ENCODE measurements at regions not wholly inside any gene's neighbourhood (a gene's known extent, or its start where the extent isn't known, plus 50 kb on each side); places are given as distances from the start of the nearest gene placed in this dataset.
A peak's percentile ranks its signal among the peaks of the same experiment; 100 is the strongest.

DNA sequence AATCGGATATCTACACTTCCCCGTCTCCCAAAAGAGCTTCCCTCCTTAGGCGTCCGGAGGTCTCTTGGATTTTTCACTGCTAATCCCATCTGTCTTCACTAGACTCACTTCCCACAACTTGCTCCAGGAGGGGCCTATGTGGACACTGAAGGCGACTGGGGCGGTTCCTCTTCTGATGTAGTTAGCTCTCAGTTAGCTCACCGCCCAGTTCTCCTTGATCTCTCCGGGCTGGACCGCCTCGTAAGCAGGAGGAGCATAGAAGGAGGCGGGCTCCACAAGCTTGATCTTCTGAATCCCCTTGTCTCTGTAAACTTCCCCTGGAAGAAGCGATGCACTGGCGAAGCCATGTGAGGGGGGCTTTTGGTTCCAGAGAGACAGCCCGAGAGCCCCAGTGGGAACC, 112.0 kb upstream of the SELENOP start:
- Histone ChIP-seq H2AFZ (ENCODE audit: control insufficient read depth, low read length) (no peak overlapping the region), H3K36me3 (ENCODE audit: control insufficient read depth in 2 of 2, extremely low read depth in 1 of 2, insufficient read depth in 2 of 2, low read length in 2 of 2) (no peaks in the 10 kb centered on the region), H3K27ac (ENCODE audit: control insufficient read depth, insufficient read depth, low read length) (no peak overlapping the region), H4K20me1 (ENCODE audit: control insufficient read depth, extremely low read depth, insufficient read depth, low read length) (no peaks in the 10 kb centered on the region), H3K79me2 (ENCODE audit: control insufficient read depth, insufficient read depth, low read length) (no peaks in the 10 kb centered on the region), H3K27me3 (ENCODE audit: control insufficient read depth, extremely low read depth, insufficient read depth, low read length) (no peaks in the 10 kb centered on the region), H3K9ac (ENCODE audit: control insufficient read depth, extremely low read depth, insufficient read depth, low read length) (no peak overlapping the region), H3K9me3 (ENCODE audit: control insufficient read depth, low read depth, low read length) (no peaks in the 10 kb centered on the region), H3K9me1 (ENCODE audit: control insufficient read depth, extremely low read depth, insufficient read depth, low read length) (no peaks in the 10 kb centered on the region), H3K4me3 (ENCODE audit: control insufficient read depth in 2 of 3, extremely low read depth in 1 of 3, insufficient read depth in 2 of 3, low read depth in 1 of 3, low read length in 3 of 3) (no peak overlapping the region), H3K4me2 (ENCODE audit: control insufficient read depth, extremely low read depth, insufficient read depth, low read depth, low read length) (no peak overlapping the region), H3K4me1 (ENCODE audit: control insufficient read depth, extremely low read depth, insufficient read depth, low read length) (no peaks in the 10 kb centered on the region)
- dilution Hi-C loops (cut with MboI; ENCODE audit: extremely low pct_ligation_motif_present, low sequenced_read_pairs) = no loop called here
- FAIRE-seq (no peak), DNase-seq (ENCODE audit: low read depth, low spot score) (no peak)
- no peak for TF ChIP-seq EZH2 (IDR thresholded peaks at IDR 0.05; ENCODE audit: low read length)

DNA sequence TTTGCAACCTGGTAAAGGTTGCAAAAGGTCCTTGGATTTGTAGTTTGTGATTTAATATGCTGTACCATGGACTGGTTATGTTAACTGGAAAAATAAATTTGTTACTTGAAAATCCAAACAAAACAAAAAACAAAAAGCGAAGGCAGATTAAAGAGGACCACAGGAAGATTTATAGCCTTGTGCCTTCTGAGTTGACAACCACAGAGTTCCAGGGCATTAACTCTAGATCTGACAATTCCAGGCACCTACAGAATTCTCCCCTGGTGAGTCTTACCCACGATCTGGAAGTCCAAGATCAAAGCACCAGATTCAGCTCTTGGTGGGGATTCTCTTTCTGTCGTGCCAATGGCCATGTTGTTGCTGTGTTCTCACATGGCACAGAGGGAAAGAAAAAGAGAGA, 107.9 kb upstream of the SELENOP start:
- Histone ChIP-seq H3K9me1 (ENCODE audit: control insufficient read depth, extremely low read depth, insufficient read depth, low read length) (no peaks in the 10 kb centered on the region), H2AFZ (ENCODE audit: control insufficient read depth, low read length) (no peak overlapping the region), H3K9ac (ENCODE audit: control insufficient read depth, extremely low read depth, insufficient read depth, low read length) (no peak overlapping the region), H3K4me1 (ENCODE audit: control insufficient read depth, extremely low read depth, insufficient read depth, low read length) (no peaks in the 10 kb centered on the region), H3K4me3 (ENCODE audit: control insufficient read depth in 2 of 3, extremely low read depth in 1 of 3, insufficient read depth in 2 of 3, low read depth in 1 of 3, low read length in 3 of 3) (no peak overlapping the region), H3K9me3 (ENCODE audit: control insufficient read depth, low read depth, low read length) (no peaks in the 10 kb centered on the region), H4K20me1 (ENCODE audit: control insufficient read depth, extremely low read depth, insufficient read depth, low read length) (no peaks in the 10 kb centered on the region), H3K27ac (ENCODE audit: control insufficient read depth, insufficient read depth, low read length) (no peak overlapping the region), H3K79me2 (ENCODE audit: control insufficient read depth, insufficient read depth, low read length) (no peaks in the 10 kb centered on the region), H3K27me3 (ENCODE audit: control insufficient read depth, extremely low read depth, insufficient read depth, low read length) (no peaks in the 10 kb centered on the region), H3K36me3 (ENCODE audit: control insufficient read depth in 2 of 2, extremely low read depth in 1 of 2, insufficient read depth in 2 of 2, low read length in 2 of 2) (no peaks in the 10 kb centered on the region), H3K4me2 (ENCODE audit: control insufficient read depth, extremely low read depth, insufficient read depth, low read depth, low read length) (no peak overlapping the region)
- no peak for DNase-seq (ENCODE audit: low read depth, low spot score)
- dilution Hi-C loops (cut with MboI; ENCODE audit: extremely low pct_ligation_motif_present, low sequenced_read_pairs) = no loop called here
- FAIRE-seq = no peak
- TF ChIP-seq, protein P1, sequence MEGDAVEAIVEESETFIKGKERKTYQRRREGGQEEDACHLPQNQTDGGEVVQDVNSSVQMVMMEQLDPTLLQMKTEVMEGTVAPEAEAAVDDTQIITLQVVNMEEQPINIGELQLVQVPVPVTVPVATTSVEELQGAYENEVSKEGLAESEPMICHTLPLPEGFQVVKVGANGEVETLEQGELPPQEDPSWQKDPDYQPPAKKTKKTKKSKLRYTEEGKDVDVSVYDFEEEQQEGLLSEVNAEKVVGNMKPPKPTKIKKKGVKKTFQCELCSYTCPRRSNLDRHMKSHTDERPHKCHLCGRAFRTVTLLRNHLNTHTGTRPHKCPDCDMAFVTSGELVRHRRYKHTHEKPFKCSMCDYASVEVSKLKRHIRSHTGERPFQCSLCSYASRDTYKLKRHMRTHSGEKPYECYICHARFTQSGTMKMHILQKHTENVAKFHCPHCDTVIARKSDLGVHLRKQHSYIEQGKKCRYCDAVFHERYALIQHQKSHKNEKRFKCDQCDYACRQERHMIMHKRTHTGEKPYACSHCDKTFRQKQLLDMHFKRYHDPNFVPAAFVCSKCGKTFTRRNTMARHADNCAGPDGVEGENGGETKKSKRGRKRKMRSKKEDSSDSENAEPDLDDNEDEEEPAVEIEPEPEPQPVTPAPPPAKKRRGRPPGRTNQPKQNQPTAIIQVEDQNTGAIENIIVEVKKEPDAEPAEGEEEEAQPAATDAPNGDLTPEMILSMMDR (optimal IDR thresholded peaks at IDR 0.05 in 1 of 3, IDR thresholded peaks at IDR 0.05 in 1 of 3, conservative IDR thresholded peaks at IDR 0.05 in 1 of 3; ENCODE audit: extremely low read depth in 1 of 3, insufficient read depth in 2 of 3, low read length in 3 of 3) = no peak
- TF ChIP-seq EZH2 (IDR thresholded peaks at IDR 0.05; ENCODE audit: low read length) = no peak

DNA sequence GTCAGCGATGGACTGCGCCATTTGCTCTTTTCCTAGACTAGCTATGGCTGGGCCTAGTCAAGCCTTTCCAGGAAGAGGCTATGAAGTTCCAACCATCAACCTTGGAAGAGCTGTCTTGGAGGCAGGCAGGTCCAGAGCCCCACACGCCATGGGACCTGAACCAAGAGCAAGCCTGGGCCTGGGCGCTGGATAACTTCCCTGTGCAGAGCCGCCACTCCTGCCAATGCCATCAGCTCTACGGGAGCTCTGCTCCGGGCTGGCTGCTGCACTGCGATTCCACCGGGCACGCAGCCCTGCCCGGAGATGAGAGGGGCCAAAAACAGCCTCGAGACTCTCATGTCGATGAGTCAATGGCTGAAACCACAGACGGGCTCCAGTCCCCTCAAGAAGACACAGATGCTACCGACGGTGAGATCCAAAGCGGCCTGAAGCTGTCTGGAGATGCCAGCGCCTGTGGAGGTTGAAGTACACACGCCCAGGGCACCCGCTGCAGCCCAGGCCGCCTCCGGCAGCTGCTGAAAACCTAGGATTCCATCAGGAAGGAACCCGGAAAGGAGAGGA, 103.7 kb upstream of the SELENOP start:
- Histone ChIP-seq H3K9ac (ENCODE audit: control insufficient read depth, extremely low read depth, insufficient read depth, low read length) (no peak overlapping the region), H4K20me1 (ENCODE audit: control insufficient read depth, extremely low read depth, insufficient read depth, low read length) (no peaks in the 10 kb centered on the region), H3K9me3 (ENCODE audit: control insufficient read depth, low read depth, low read length) (no peaks in the 10 kb centered on the region), H3K27ac (ENCODE audit: control insufficient read depth, insufficient read depth, low read length) (no peak overlapping the region), H3K27me3 (ENCODE audit: control insufficient read depth, extremely low read depth, insufficient read depth, low read length) (no peaks in the 10 kb centered on the region), H3K4me3 (ENCODE audit: control insufficient read depth in 2 of 3, extremely low read depth in 1 of 3, insufficient read depth in 2 of 3, low read depth in 1 of 3, low read length in 3 of 3) (no peak overlapping the region), H3K9me1 (ENCODE audit: control insufficient read depth, extremely low read depth, insufficient read depth, low read length) (no peaks in the 10 kb centered on the region), H3K4me2 (ENCODE audit: control insufficient read depth, extremely low read depth, insufficient read depth, low read depth, low read length) (no peak overlapping the region), H3K79me2 (ENCODE audit: control insufficient read depth, insufficient read depth, low read length) (no peaks in the 10 kb centered on the region), H2AFZ (ENCODE audit: control insufficient read depth, low read length) (peak overlapping the region; percentile 45), H3K36me3 (ENCODE audit: control insufficient read depth in 2 of 2, extremely low read depth in 1 of 2, insufficient read depth in 2 of 2, low read length in 2 of 2) (no peaks in the 10 kb centered on the region), H3K4me1 (ENCODE audit: control insufficient read depth, extremely low read depth, insufficient read depth, low read length) (no peaks in the 10 kb centered on the region)
- TF ChIP-seq EZH2 (IDR thresholded peaks at IDR 0.05; ENCODE audit: low read length) = no peak
- TF ChIP-seq, protein P1 (optimal IDR thresholded peaks at IDR 0.05 in 1 of 3, IDR thresholded peaks at IDR 0.05 in 1 of 3, conservative IDR thresholded peaks at IDR 0.05 in 1 of 3; ENCODE audit: extremely low read depth in 1 of 3, insufficient read depth in 2 of 3, low read length in 3 of 3) = no peak
- FAIRE-seq = no peak
- no peak for DNase-seq (ENCODE audit: low read depth, low spot score)
- dilution Hi-C loops (cut with MboI; ENCODE audit: extremely low pct_ligation_motif_present, low sequenced_read_pairs) = no loop called here

Data from keratinocyte (primary cell).